NB4 (cell line): ENCODE measurements at regions not wholly inside any gene's neighbourhood (a gene's known extent, or its start where the extent isn't known, plus 50 kb on each side); places are given as distances from the start of the nearest gene placed in this dataset.

ENCODE experiments used
- CTCF ChIP-seq: IDR thresholded peaks from one replicate; pipeline ENCODE4 v1.5.1; 2012; ENCODE audit warnings: low read depth, low read length
- MAX ChIP-seq: IDR thresholded peaks from 2 replicates; pipeline ENCODE4 v1.6.1; 2011; ENCODE audit warnings: low read depth, low read length
- MYC ChIP-seq: IDR thresholded peaks from 2 replicates; pipeline ENCODE4 v1.6.1; 2011; ENCODE audit warnings: low read depth, low read length
- POLR2A ChIP-seq: IDR thresholded peaks from 2 replicates; pipeline ENCODE4 v1.6.1; 2011; ENCODE audit warnings: mild to moderate bottlenecking; ENCODE audit not compliant: insufficient read length; ENCODE audit errors: extremely low read depth

- no peak for TF ChIP-seq CTCF
- TF ChIP-seq POLR2A = no peak
- no peak for TF ChIP-seq MAX
- no peak for TF ChIP-seq MYC
Measured at GRCh38 chr9:82539856-82540579, 522.9 kb downstream of the RASEF start.
